Neural progenitor cell (in vitro differentiated cells): ENCODE measurements at regions not wholly inside any gene's neighbourhood (a gene's known extent, or its start where the extent isn't known, plus 50 kb on each side); places are given as distances from the start of the nearest gene placed in this dataset.

Source experiments
- EZH2 ChIP-seq: fragments of 200-600 bp; sonication (generic); IDR thresholded peaks from 2 replicates; pipeline ENCODE4 v1.6.1; 2017; ENCODE audit warnings: antibody characterized with exemption, mild to moderate bottlenecking, moderate library complexity
- TF ChIP-seq, protein P1 (sequence below): fragments of 200-600 bp; sonication (generic); IDR thresholded peaks from 2 replicates; pipeline ENCODE4 v1.5.1; 2017; ENCODE audit warnings: antibody characterized with exemption, mild to moderate bottlenecking

DNA sequence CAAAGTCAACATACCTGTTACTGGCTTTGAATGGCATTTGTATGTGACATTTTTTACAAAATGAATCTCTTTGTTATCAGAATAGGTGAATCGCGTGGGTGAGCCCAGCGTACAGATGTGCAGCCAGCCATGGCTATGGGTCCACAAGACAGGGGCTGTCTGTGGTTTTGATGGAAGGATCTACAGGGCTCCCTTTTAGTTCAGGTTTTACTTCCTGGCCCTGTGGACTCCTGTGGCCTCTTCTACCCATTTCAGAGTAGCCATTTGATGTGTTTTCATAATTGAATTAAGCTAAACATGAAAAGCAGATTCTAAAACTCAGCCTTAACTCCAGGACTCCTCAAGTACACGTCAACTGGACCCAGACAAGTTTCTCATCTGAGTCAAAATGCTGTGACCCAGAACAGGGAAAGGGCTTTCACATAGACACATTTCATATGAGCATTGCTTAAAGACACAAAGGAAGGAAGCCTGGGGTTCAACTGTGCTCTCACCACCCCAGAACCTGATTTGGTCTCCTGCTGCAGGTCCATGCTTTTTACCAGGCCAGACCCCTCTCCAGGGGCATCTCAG, 105.3 kb upstream of the NAA20 start:
- TF ChIP-seq, protein P1, sequence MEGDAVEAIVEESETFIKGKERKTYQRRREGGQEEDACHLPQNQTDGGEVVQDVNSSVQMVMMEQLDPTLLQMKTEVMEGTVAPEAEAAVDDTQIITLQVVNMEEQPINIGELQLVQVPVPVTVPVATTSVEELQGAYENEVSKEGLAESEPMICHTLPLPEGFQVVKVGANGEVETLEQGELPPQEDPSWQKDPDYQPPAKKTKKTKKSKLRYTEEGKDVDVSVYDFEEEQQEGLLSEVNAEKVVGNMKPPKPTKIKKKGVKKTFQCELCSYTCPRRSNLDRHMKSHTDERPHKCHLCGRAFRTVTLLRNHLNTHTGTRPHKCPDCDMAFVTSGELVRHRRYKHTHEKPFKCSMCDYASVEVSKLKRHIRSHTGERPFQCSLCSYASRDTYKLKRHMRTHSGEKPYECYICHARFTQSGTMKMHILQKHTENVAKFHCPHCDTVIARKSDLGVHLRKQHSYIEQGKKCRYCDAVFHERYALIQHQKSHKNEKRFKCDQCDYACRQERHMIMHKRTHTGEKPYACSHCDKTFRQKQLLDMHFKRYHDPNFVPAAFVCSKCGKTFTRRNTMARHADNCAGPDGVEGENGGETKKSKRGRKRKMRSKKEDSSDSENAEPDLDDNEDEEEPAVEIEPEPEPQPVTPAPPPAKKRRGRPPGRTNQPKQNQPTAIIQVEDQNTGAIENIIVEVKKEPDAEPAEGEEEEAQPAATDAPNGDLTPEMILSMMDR, result no peak
- no peak for TF ChIP-seq EZH2
